Panc1 (cell line): ENCODE measurements at regions not wholly inside any gene's neighbourhood (a gene's known extent, or its start where the extent isn't known, plus 50 kb on each side); places are given as distances from the start of the nearest gene placed in this dataset.

Experiments
- CTCF ChIP-seq: fragments of 450-650 bp; IDR thresholded peaks from 2 replicates; pipeline ENCODE4 v1.5.1; 2017; ENCODE audit warnings: mild to moderate bottlenecking
- POLR2AphosphoS5 ChIP-seq: IDR thresholded peaks from 2 replicates; pipeline ENCODE4 v1.6.1; 2012; ENCODE audit warnings: mild to moderate bottlenecking, low read depth, low read length, moderate library complexity
- REST ChIP-seq, 2 experiments: IDR thresholded peaks; 2 replicates each; pipeline ENCODE4 v1.6.1; 2011 to 2012; ENCODE audit warnings: low read depth in 2 of 2, control low read depth in 1 of 2, low read length in 1 of 2, mild to moderate bottlenecking in 1 of 2, moderate library complexity in 1 of 2; ENCODE audit not compliant: insufficient read depth in 1 of 2

GRCh38 chr6:40879169-40879568 is 159.9 kb downstream of the UNC5CL start:
- no peak for TF ChIP-seq CTCF
- no peak for TF ChIP-seq POLR2AphosphoS5
- TF ChIP-seq REST (IDR thresholded peaks at IDR 0.05; ENCODE audit: insufficient read depth in 1 of 2, low read depth in 2 of 2, low read length in 1 of 2) = no peak
